ENCODE measurements at regions not wholly inside any gene's neighbourhood (a gene's known extent, or its start where the extent isn't known, plus 50 kb on each side); places are given as distances from the start of the nearest gene placed in this dataset.

GRCh38 chr1:185446131-185446530, 129.1 kb upstream of the IVNS1ABP start:
- no TSS peak for BruUV-seq (replicated peaks)
- CTCF ChIA-PET (ENCODE audit: low intra/inter-chr PET ratio, low total read pairs): no interaction called here
- DNase-seq (ENCODE audit: low spot score): no peak
- Histone ChIP-seq H3K9ac (ENCODE audit: insufficient read depth, low read depth, low read length) (no peak overlapping the region), H4K20me1 (ENCODE audit: insufficient read depth, low read length) (no peaks in the 10 kb centered on the region), H2AFZ (ENCODE audit: low read length) (no peak overlapping the region), H3K27ac (ENCODE audit: extremely low read length, insufficient read depth, low read length) (no peak overlapping the region), H3K36me3 (replicated peaks in 1 of 2; ENCODE audit: control insufficient read depth in 1 of 2, insufficient read depth in 2 of 2, low read length in 2 of 2) (no peaks in the 10 kb centered on the region), H3K4me2 (ENCODE audit: low read depth, low read length) (no peak overlapping the region), H3K79me2 (ENCODE audit: insufficient read depth, low read length) (no peaks in the 10 kb centered on the region), H3K4me1 (ENCODE audit: insufficient read depth, low read length) (no peaks in the 10 kb centered on the region), H3K9me3 (ENCODE audit: low read length) (no peaks in the 10 kb centered on the region), H3K27me3 (ENCODE audit: control insufficient read depth in 1 of 2, insufficient read depth in 2 of 2, low read length in 2 of 2) (no peaks in the 10 kb centered on the region; a peak in 1 of 5 replicates), H3K4me3 (replicated peaks in 1 of 3; ENCODE audit: insufficient read depth in 1 of 3, low read depth in 2 of 3, low read length in 3 of 3) (no peak overlapping the region)
- intact Hi-C loops (cut with micrococcal nuclease; ENCODE audit: unreplicated experiment): no loop called here
- no peak for TF ChIP-seq PHB2 (IDR thresholded peaks at IDR 0.05; ENCODE audit: partially characterized antibody)
- TF ChIP-seq KDM5B (CRISPR knock-in tag; IDR thresholded peaks at IDR 0.05; ENCODE audit: borderline replicate concordance): no peak
- in situ Hi-C loops (cut with HindIII; ENCODE audit: extremely low pct_ligation_motif_present, low pct_unique_long_range_greater_than_20kb): no loop called here
- FAIRE-seq: no peak
- POLR2A ChIA-PET: no interaction called here
- ATAC-seq: no peak

GRCh38 chr1:185445594-185445993, 128.6 kb upstream of the IVNS1ABP start:
- no TSS peak for BruUV-seq (replicated peaks)
- ChIA-PET POLR2A (no interaction called here), CTCF (ENCODE audit: low intra/inter-chr PET ratio, low total read pairs) (no interaction called here)
- DNase-seq (ENCODE audit: low spot score) (no peak), FAIRE-seq (no peak), ATAC-seq (no peak)
- 0% methylated on average over 2 of the region's 2 CpGs for WGBS (ENCODE audit: low lambda C conversion rate)
- Histone ChIP-seq H3K27ac (ENCODE audit: extremely low read length, insufficient read depth, low read length) (no peak overlapping the region), H3K9me3 (ENCODE audit: low read length) (no peaks in the 10 kb centered on the region), H3K79me2 (ENCODE audit: insufficient read depth, low read length) (no peaks in the 10 kb centered on the region), H3K4me1 (ENCODE audit: insufficient read depth, low read length) (no peaks in the 10 kb centered on the region), H3K27me3 (ENCODE audit: control insufficient read depth in 1 of 2, insufficient read depth in 2 of 2, low read length in 2 of 2) (no peaks in the 10 kb centered on the region; a peak in 1 of 5 replicates), H4K20me1 (ENCODE audit: insufficient read depth, low read length) (no peaks in the 10 kb centered on the region), H2AFZ (ENCODE audit: low read length) (no peak overlapping the region), H3K36me3 (replicated peaks in 1 of 2; ENCODE audit: control insufficient read depth in 1 of 2, insufficient read depth in 2 of 2, low read length in 2 of 2) (no peaks in the 10 kb centered on the region), H3K9ac (ENCODE audit: insufficient read depth, low read depth, low read length) (no peak overlapping the region), H3K4me2 (ENCODE audit: low read depth, low read length) (no peak overlapping the region), H3K4me3 (replicated peaks in 1 of 3; ENCODE audit: insufficient read depth in 1 of 3, low read depth in 2 of 3, low read length in 3 of 3) (no peak overlapping the region)
- TF ChIP-seq ZBTB3 (CRISPR knock-in tag; IDR thresholded peaks at IDR 0.05; ENCODE audit: borderline replicate concordance, low read depth): no peak
- TF ChIP-seq SMARCC2 (IDR thresholded peaks at IDR 0.05): no peak
- no peak for TF ChIP-seq ZFP90 (CRISPR knock-in tag; IDR thresholded peaks at IDR 0.05; ENCODE audit: borderline replicate concordance)
- no peak for TF ChIP-seq SIN3B (IDR thresholded peaks at IDR 0.05; ENCODE audit: low read length)
- TF ChIP-seq ZNF143 (CRISPR knock-in tag; IDR thresholded peaks at IDR 0.05): no peak
- intact Hi-C loops (cut with micrococcal nuclease; ENCODE audit: unreplicated experiment): no loop called here
- in situ Hi-C loops (cut with HindIII; ENCODE audit: extremely low pct_ligation_motif_present, low pct_unique_long_range_greater_than_20kb): no loop called here
